Mucosa of gallbladder (tissue), 1 donor: ENCODE measurements at regions not wholly inside any gene's neighbourhood (a gene's known extent, or its start where the extent isn't known, plus 50 kb on each side); places are given as distances from the start of the nearest gene placed in this dataset.
A peak's percentile ranks its signal among the peaks of the same experiment; 100 is the strongest.

Experiments
- DNase-seq: peaks from one replicate; pipeline ENCODE4 v3.0.0-alpha.2; 2020; ENCODE audit warnings: low spot score
- donor health status: DM: no; HTN: no; CAD: no.

- DNase-seq: no peak
Measured at GRCh38 chr6:22668717-22669116, 99.4 kb downstream of the HDGFL1 start.

- no peak for DNase-seq
Measured at GRCh38 chr6:22670605-22671004, 101.2 kb downstream of the HDGFL1 start.

- DNase-seq: no peak
Measured at GRCh38 chr6:22673474-22673873, 104.1 kb downstream of the HDGFL1 start.

GRCh38 chr6:22680950-22681349 is 111.6 kb downstream of the HDGFL1 start:
- DNase-seq: no peak

GRCh38 chr6:22681761-22682160 is 112.4 kb downstream of the HDGFL1 start:
- no peak for DNase-seq

- DNase-seq: no peak
Measured at GRCh38 chr6:22682979-22683378, 113.6 kb downstream of the HDGFL1 start.

- no peak for DNase-seq
Measured at GRCh38 chr6:22690446-22690845, 121.1 kb downstream of the HDGFL1 start.

- no peak for DNase-seq
Measured at GRCh38 chr6:22694092-22694724, 124.8 kb downstream of the HDGFL1 start.

GRCh38 chr6:22696481-22696880 is 127.1 kb downstream of the HDGFL1 start:
- DNase-seq: no peak

- no peak for DNase-seq
Measured at GRCh38 chr6:22697306-22697705, 127.9 kb downstream of the HDGFL1 start.

GRCh38 chr6:22699151-22699550 is 129.8 kb downstream of the HDGFL1 start:
- no peak for DNase-seq

GRCh38 chr6:22706651-22707050 is 137.3 kb downstream of the HDGFL1 start:
- DNase-seq: no peak

GRCh38 chr6:22708469-22708868 is 139.1 kb downstream of the HDGFL1 start:
- DNase-seq: no peak

GRCh38 chr6:22709803-22710202 is 140.4 kb downstream of the HDGFL1 start:
- no peak for DNase-seq

GRCh38 chr6:22716721-22717120 is 147.4 kb downstream of the HDGFL1 start:
- DNase-seq: peak; percentile 61

GRCh38 chr6:22717915-22718314 is 148.5 kb downstream of the HDGFL1 start:
- no peak for DNase-seq

- no peak for DNase-seq
Measured at GRCh38 chr6:22722913-22723312, 153.5 kb downstream of the HDGFL1 start.

- no peak for DNase-seq
Measured at GRCh38 chr6:22726966-22727365, 157.6 kb downstream of the HDGFL1 start.

GRCh38 chr6:22727710-22728109 is 158.3 kb downstream of the HDGFL1 start:
- no peak for DNase-seq

GRCh38 chr6:22732176-22732970 is 163.0 kb downstream of the HDGFL1 start:
- no peak for DNase-seq

GRCh38 chr6:22736740-22737139 is 167.4 kb downstream of the HDGFL1 start:
- DNase-seq: no peak

- peak; percentile 34 for DNase-seq
Measured at GRCh38 chr6:22737331-22737730, 168.0 kb downstream of the HDGFL1 start.

GRCh38 chr6:22738194-22738593 is 168.8 kb downstream of the HDGFL1 start:
- no peak for DNase-seq
